ENCODE measurements at regions not wholly inside any gene's neighbourhood (a gene's known extent, or its start where the extent isn't known, plus 50 kb on each side); places are given as distances from the start of the nearest gene placed in this dataset.

GRCh38 chr12:25013061-25013460, 64.2 kb upstream of the BCAT1 start:
- POLR2A ChIA-PET: no interaction called here
- BruUV-seq (replicated peaks): no TSS peak
- H3K27ac Mint-ChIP-seq (ENCODE audit: low read depth, unreplicated experiment): no peak overlapping the region

GRCh38 chr12:25009496-25010092, 60.7 kb upstream of the BCAT1 start:
- Mint-ChIP-seq H3K36me3 (ENCODE audit: insufficient read depth, unreplicated experiment) (no peaks in the 10 kb centered on the region), H3K9me3 (ENCODE audit: unreplicated experiment) (no peaks in the 10 kb centered on the region), H3K4me1 (ENCODE audit: insufficient read depth, unreplicated experiment) (no peaks in the 10 kb centered on the region), H3K27me3 (ENCODE audit: insufficient read depth, unreplicated experiment) (no peaks in the 10 kb centered on the region), H3K4me3 (ENCODE audit: unreplicated experiment) (no peak overlapping the region), H3K27ac (ENCODE audit: low read depth, unreplicated experiment) (no peak overlapping the region)
- DNase-seq (ENCODE audit: unreplicated experiment): no peak
- CTCF ChIA-PET: interaction anchor here (0.6 to 0.7 kb wide), 4 partner anchors 15 to 135 kb away, joined by 3 to 9 read pairs (median 5); no protein-coding TSS in a partner anchor
- BruUV-seq (replicated peaks): no TSS peak
- TF ChIP-seq CTCF (IDR thresholded peaks at IDR 0.05; ENCODE audit: unreplicated experiment): no peak
- POLR2A ChIA-PET: interaction anchor here (0.8 to 1.4 kb wide), 3 partner anchors 28 to 45 kb away, joined by 3 to 6 read pairs (median 4); a partner anchor contains a TSS
- intact Hi-C loops (cut with micrococcal nuclease): no loop called here

More at GRCh38 chr12:25013061-25013460, 64.2 kb upstream of the BCAT1 start:
- CTCF ChIA-PET: no interaction called here
- Mint-ChIP-seq H3K36me3 (ENCODE audit: insufficient read depth, unreplicated experiment) (no peaks in the 10 kb centered on the region), H3K4me1 (ENCODE audit: insufficient read depth, unreplicated experiment) (no peaks in the 10 kb centered on the region), H3K9me3 (ENCODE audit: unreplicated experiment) (no peaks in the 10 kb centered on the region), H3K27me3 (ENCODE audit: insufficient read depth, unreplicated experiment) (no peaks in the 10 kb centered on the region), H3K4me3 (ENCODE audit: unreplicated experiment) (no peak overlapping the region)
- intact Hi-C loops (cut with micrococcal nuclease): no loop called here
- no peak for DNase-seq (ENCODE audit: unreplicated experiment)
- TF ChIP-seq CTCF (IDR thresholded peaks at IDR 0.05; ENCODE audit: unreplicated experiment): no peak

GRCh38 chr12:25005376-25005775, 56.5 kb upstream of the BCAT1 start:
- CTCF ChIA-PET: interaction anchor here (2.3 kb wide), 1 partner anchor 13 kb away, joined by 12 read pairs; no protein-coding TSS in a partner anchor

DNA sequence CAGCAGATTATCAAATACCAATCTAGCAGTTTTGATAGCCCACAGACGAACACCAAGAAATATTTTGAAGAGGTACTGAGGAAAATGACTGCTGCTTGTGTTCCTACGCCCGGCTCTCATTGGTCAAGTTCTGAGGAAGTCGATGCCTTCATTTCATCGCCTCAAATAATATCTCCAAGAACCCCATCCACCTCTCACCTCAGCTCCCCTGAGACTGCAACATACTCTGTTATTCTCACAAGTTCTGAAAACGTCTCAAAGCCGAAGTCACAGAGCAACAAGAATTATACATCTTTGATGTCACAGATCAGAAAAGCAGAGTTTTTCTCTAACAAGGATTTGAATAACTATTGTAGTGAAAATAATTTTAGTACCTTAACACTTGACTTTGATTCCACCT, 55.5 kb upstream of the BCAT1 start:
- no peak for TF ChIP-seq CTCF (IDR thresholded peaks at IDR 0.05; ENCODE audit: unreplicated experiment)
- no TSS peak for BruUV-seq (replicated peaks)
- H3K4me3 Mint-ChIP-seq (ENCODE audit: unreplicated experiment): no peak overlapping the region
- H3K9me3 Mint-ChIP-seq (ENCODE audit: unreplicated experiment): no peaks in the 10 kb centered on the region
- POLR2A ChIA-PET: no interaction called here
- no peak overlapping the region for H3K27ac Mint-ChIP-seq (ENCODE audit: low read depth, unreplicated experiment)
- DNase-seq (ENCODE audit: unreplicated experiment): no peak
- H3K36me3 Mint-ChIP-seq (ENCODE audit: insufficient read depth, unreplicated experiment): no peaks in the 10 kb centered on the region
- no peaks in the 10 kb centered on the region for H3K4me1 Mint-ChIP-seq (ENCODE audit: insufficient read depth, unreplicated experiment)
- CTCF ChIA-PET: interaction anchor here (0.6 to 2.3 kb wide), 2 partner anchors 12 to 58 kb away, joined by 3 to 12 read pairs; no protein-coding TSS in a partner anchor
- intact Hi-C loops (cut with micrococcal nuclease): no loop called here
- H3K27me3 Mint-ChIP-seq (ENCODE audit: insufficient read depth, unreplicated experiment): no peaks in the 10 kb centered on the region

More at GRCh38 chr12:25005376-25005775, 56.5 kb upstream of the BCAT1 start:
- POLR2A ChIA-PET: no interaction called here
- no peak for DNase-seq (ENCODE audit: unreplicated experiment)
- H3K4me3 Mint-ChIP-seq (ENCODE audit: unreplicated experiment): no peak overlapping the region
- no peak overlapping the region for H3K27ac Mint-ChIP-seq (ENCODE audit: low read depth, unreplicated experiment)
- no peaks in the 10 kb centered on the region for H3K27me3 Mint-ChIP-seq (ENCODE audit: insufficient read depth, unreplicated experiment)
- no peaks in the 10 kb centered on the region for H3K9me3 Mint-ChIP-seq (ENCODE audit: unreplicated experiment)
- no peaks in the 10 kb centered on the region for H3K36me3 Mint-ChIP-seq (ENCODE audit: insufficient read depth, unreplicated experiment)
- H3K4me1 Mint-ChIP-seq (ENCODE audit: insufficient read depth, unreplicated experiment): no peaks in the 10 kb centered on the region
- no peak for TF ChIP-seq CTCF (IDR thresholded peaks at IDR 0.05; ENCODE audit: unreplicated experiment)
- no TSS peak for BruUV-seq (replicated peaks)
- intact Hi-C loops (cut with micrococcal nuclease): no loop called here
